Activated CD4-positive, alpha-beta T cell treated with anti-CD3 and anti-CD28 coated beads, Interleukin-2, amount 50 U/mL, for 1 hour (primary cell): ENCODE measurements at regions not wholly inside any gene's neighbourhood (a gene's known extent, or its start where the extent isn't known, plus 50 kb on each side); places are given as distances from the start of the nearest gene placed in this dataset.
A peak's percentile ranks its signal among the peaks of the same experiment; 100 is the strongest.
"Not testable (repeated sequence)": the region's sequence is repeated elsewhere in the genome, so short reads cannot be mapped to it uniquely, and the experiment has no call there.

Experiments
- DNase-seq: peaks from one replicate; pipeline ENCODE4 v3.0.0-alpha.2; 2020

DNA sequence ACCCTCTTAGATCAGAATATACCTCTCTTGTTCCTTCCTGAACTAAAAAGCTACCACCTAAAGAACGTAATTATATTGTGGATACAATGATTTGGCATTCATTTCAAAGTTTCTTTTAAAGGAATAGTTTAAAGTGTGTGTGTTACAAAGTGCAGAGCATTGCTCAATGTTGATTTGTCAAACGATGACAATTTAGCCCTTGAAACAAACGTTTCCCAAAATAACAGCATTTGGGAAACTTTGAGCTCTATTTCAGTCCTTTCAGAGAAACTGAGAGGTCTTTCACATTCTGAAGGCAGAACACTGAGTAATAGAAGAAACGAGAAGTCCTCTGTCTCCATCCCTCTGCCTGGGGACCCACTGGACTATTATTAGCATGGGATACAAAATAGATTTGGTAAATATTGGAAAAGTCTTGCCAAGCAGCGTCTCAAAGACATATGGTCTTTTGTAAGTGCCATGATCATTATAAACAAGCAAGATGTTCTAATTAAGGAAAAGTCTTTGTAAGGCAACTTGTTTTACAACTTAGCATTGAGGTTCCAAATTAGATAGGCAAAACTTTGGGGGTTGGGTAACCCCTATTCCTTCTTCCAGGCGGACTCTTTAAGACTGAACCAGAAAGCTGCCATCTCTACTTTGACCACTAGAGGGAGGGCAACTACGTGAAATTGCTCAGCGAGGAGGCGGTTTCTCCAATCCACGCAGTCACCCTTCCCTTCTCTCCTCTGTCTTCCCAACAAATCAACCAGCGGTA lies 208.8 kb downstream of the RNF144B start:
- peak; percentile 11 for DNase-seq

DNA sequence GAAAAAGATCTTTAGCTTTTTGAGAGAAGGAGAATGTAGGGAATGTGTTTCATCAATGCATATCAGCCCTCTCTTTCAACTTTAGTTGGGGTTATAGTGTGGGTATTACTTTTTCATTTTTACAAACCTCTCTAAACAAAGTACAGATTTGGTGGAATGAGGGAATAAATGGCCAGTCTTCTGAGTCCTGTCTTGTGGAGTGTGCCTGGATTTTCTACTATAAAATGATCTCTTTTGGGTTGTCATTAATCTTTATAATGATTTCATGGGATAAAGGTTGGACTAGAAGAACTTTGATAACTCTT lies 209.3 kb downstream of the RNF144B start:
- DNase-seq, result no peak

DNA sequence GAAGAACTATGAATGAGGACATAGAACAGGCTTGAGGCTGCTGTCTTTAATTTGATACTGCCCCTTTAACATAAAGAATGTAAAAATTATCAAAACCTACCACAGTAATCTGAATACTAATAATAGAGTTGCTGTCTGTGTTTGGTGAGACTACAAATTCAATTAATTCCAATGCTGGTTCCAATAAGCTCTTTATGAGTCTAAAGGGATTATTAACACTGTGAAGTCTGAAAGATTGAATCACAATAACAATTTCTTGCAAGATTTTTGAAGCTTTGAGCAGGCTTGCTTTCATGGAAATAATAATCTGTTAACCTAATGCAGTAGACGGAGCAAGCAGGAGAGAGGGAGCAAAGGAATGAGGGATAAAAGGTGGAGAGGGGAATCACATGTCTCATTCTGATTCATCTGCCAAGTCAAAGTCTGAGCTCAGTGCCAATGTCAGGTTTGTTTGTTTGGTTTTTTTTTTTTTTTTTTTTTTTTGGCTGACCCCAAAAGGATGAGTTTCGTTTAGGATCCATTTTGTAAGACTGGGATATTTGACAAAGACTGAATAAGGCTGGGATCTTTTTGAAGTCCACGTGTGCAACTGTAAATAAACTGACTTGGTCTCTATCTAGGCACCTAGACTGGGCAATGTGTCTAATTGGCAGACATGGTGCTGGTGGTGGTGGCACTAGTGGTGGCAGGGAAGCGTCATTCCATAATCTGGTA lies 211.6 kb downstream of the RNF144B start:
- DNase-seq, result no peak

DNA sequence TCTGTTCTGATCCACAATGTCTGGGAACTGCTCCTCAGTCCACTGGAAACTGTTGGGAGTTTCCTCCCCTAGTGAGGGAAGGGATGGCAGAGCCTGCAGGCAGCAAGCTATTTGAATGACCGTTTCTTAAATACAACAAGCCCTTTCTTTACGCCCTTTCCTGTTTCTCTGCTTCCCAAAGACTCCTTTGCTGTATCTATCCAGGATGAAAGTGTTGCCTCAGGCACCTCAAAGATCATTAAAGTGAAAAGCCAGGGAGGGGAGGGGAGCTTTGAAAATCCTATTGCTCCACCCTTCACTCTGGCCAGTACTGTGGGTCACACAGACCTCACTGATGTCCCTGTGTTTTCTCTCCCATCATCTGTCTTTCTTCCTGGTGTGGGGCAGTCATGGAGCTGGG lies 213.1 kb downstream of the RNF144B start:
- no peak for DNase-seq

DNA sequence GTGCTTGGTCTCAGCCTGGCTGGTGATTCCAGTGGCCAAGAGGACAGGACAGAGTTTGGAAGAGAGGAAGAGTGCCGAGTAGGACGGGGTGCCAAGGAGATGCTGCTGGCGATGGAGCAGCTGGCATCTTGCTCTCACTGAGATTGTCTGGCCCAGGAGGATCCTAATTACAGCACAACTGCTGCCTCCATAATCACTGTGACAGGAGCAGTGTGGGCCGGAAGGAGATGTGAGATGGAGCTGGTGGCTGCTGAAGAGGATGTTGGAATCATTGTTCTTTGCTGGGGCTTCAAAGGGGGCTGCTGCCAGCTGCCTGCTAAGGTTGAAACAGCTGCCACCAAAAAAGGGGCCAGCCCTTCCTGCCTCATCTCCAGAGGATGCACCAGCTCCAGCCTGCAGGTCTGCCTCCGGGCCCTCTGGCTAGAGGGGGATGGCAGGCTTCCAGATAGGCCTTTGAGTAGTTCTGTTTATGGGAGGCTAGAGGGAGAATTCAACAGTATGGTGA lies 214.4 kb downstream of the RNF144B start:
- DNase-seq, result no peak

DNA sequence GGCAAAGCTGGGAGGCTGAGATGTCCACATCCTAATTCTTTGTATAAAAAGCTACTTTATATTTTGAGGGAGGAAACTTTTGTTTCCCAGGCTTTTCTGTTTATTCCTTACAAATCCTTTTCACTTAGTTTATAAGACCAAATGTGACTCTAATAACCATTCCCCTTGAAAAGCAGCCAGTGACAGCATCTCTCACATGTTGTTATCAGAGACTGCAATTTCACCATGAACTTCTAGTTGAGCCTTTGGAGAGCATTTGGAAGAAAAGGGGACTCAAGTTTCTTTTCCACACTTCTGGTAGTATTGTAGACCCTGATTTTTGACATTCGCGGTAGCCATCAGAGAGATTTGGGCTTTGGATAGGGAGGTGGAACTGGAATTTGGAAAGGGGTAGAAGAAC lies 215.8 kb downstream of the RNF144B start:
- DNase-seq, result no peak

DNA sequence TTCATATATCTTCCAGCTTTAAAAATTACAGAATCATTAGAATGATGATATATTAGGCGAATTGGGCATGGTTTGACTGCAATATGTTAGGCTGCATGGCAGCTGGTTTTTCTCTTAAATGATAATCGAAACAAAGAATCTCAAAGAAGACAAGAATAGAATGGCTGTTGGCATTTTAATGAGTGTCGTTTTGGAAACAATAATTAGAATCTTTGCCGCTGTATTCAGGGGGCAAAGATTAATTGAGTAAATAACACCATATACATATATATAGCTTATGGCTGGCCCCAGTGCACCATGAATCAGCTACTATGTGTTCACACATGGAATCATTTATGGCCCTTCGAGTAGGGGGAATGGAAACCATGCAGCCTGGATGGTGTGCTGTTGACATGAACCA lies 216.2 kb downstream of the RNF144B start:
- no peak for DNase-seq

DNA sequence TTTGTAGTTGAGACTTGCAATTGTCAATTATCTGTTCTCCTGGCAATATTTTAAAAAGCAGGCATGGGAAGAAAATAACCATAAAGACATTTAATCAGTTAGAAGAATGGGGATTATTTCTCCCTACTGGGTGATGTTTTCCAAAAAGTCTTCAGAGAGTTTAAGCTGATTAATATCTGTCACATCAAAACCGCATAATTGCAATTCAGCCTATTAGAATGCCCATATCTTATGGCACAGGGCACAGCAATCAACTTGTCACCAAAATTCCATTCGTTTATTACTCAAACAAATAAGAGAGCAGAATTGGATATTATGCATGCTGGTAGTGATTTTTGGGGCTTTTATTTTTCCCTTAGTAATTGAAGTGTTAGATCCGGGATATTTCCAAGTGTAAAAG lies 218.7 kb downstream of the RNF144B start:
- DNase-seq, result no peak

DNA sequence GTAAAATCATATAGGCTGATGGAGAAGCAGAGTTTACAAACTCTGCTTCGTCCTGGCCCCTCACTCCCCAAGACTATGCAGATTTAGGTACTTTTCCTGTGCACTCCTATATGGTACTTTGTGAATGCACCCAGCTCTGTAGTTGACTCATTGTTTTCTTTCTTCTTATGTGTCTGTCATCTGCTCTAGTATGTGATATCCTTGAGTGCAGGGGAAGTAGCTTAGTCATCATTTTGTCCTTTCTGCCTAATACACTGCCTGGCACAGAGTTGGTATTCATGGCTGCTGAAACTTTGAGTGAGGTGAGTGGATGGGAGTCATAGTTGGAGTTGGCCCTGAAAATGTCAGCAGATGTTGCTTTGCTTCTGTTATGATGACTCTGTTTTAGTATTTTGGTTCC lies 222.6 kb downstream of the RNF144B start:
- DNase-seq, result no peak

DNA sequence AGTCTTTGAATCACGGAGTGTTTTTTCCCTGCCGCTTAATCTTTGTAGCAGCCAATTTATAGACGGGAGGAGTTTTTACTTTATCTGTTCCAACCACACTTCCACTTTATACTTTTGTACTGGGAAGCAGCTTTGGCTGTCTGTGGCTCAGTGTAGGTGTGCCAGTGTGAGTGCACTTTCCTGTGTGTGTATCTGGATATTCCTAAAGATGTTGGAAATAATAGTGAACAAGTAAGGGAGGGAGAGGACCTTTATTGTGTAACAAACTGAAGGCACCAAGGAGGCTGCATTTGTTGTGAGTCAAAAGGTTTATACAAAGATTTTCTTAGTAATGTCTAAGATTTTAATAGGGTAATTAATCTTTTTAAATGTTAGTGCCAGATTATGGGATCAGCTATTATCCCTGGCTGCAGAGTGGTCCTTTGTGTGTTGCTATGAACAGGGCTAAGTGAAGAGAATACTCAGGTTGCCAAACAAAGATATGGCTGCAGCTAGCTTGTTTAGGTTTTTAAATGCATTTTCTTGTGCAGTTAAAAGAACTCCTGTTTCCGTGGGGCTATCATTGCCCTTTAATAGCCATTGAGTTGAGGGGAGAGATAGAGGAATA lies 226.3 kb downstream of the RNF144B start:
- DNase-seq, result no peak

DNA sequence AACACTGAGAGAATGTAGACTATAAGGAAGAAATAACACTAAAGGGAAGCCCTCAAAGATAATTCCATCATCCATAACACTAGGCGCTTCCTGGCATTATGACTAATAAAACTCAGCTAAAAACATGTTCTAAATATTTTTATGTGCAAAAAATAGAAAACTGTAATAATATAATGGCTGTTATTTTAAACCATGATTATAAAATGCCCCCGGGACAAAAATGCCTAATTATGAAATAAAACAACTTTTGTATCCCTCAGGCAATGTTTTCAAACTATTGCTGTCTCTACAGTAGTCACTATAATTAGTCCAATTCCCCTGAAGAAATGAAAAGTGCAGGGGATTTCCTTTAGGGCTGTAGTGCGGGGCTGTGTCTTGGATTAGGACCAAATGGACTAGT lies 242.4 kb downstream of the RNF144B start:
- DNase-seq, result no peak

DNA sequence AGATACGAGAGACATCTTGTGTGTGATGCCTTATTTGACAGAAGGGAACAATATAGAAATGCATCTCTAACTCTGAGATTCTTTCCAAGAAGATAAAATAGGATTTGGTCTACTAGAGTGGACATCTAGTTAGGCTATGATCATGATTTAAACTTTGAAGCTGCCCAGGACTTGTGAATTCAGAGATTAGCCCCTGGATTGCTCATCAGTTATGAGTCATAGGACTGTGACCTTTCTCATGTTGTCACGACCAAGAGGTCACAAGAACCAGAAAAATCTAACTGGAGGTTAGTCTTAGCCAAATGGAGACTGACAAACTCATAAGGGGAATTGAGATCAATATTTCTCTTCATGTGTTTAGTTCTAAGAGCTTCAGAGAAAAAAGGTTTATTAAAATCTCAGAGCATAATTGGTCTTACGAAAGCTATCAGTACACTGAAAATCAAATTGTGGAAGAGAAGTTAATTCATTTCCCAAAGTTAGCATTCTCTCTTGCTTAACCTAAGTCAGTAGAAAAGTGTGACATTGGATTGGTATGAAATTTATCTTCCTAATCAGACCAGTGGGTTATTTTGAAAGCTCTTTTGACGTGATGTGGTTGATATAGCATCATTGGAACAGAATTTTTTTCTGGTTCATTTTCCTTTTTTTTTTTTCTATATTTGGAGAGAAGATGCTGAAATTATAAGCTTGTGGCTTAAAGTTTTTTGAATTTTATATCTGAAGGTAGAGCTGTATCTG lies 245.7 kb downstream of the RNF144B start:
- no peak for DNase-seq

DNA sequence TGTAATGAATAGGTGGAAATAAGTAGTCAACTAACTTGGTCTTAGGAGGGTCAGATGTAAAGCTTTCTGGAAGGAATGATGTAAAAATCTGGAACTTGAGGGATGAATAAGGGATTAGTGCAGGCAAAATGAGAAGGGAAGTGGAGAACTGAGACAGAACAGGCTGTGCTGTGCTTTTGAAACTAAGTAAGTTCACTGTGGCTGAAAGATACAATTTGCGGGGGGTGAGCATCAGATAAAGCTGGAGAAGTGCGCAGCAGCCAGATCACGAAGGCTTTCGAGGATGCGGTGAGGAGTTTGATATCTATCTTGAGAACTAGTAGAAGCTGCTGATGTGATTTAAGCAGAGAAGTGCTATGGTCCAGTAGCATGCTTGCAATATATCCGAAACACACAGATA lies 247.8 kb downstream of the RNF144B start:
- no peak for DNase-seq

DNA sequence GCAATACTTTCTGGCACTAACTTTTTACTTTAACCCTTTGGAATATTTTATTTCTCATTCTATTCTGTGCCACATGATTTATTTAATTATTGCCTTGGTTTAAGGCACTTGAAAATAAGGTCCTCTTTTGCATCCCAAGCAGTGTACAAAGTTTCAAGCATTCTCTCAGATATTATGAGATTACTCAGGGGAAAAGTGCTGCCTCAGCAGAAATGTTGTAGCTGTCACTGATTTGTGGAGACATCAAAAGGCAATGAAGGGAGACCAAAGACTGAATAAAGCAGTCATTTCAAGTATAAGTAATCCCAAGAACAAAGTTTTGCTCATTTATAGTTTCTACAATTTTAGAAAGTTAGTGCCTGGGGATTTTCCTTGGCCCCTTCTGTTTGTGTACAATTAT lies 253.0 kb downstream of the RNF144B start:
- no peak for DNase-seq

DNA sequence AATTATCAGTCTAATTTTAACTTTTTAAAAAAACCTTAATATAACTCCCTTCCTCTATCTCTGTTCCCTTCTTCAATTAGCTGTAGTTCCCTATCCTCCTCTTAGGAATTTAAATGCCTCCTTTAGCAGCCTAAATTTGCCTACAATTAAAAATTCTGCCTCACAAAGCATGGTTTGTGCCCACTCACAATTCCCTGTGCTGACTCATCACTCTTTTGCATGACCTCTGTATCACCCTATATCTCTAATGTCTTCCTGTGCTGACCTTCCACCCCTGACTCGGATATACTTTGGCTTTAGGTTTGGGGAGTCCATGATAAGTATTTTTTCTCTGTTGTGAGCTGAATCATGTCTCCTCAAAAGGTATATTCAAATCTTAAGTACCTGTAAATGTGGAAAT lies 253.6 kb downstream of the RNF144B start:
- no peak for DNase-seq

DNA sequence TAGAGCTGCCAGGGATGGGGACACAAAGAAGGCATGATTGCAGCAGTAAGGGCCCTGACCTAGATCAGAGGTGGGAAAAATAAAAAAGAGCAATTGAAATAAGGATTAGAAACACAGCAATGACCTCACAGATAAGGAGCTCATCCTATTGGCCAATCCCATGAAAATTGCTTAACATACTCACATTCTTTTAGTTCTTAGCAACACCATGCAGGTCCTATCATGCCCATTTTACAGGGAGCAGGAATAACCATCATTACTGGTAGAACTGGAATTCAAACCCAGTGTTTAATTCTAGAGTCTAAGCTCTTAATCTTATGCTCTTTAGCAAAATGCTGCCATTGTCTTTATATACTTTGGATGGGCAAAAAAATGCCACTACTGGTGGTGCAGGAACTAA lies 267.7 kb downstream of the RNF144B start:
- no peak for DNase-seq

DNA sequence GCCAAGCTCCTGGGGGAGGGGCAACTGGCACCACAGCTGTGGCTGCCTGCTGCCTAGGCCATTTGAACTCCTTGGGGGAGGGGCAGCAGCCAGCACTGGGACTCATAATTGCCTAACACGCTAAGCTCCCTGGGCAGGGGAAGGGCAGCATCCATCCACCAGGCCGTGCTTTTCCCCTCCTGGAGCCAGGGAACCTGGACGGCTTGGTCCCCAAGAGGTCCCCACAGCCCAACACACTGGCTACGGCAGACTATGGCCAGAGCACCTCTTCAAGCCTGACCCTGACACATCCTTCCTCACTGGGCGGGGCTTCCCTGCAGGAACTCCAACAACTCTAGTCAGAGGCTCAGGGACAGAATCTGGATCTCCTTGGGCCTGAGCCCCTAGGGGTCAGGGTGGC lies 269.4 kb downstream of the RNF144B start:
- no peak for DNase-seq

DNA sequence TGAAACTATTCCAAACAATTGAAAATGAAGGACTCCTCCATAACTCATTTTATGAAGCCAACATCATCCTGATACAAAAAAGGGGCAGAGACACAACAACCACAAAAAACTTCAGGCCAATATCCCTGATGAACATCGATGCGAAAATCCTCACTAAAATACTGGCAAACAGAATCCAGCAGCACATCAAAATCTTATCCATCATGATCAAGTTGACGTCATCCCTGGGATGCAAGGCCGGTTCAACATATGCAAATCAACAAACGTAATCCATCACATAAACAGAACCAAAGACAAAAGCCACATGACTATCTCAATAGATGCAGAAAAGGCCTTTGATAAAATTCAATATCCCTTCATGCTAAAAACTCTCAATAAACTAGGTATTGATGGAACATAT lies 272.8 kb downstream of the RNF144B start:
- DNase-seq, result not testable (repeated sequence)

DNA sequence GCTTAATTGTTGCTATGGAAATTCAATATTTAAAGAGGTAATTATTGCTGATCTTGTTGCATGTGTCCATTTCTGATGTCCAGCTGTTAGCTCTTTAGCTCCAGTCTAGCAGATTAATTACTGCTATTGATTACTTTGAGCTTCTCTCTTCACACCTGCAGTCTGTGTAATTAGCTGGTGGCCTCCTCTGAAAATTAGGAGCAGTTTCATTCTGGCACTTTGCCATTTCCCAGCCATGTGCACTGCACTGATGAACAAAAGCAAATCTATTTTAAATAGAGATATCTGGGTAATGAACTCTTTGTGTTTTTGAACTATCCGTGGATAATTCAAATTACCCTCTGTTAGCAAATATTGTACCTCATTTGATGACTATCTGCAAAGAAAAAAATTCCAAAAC lies 275.9 kb downstream of the RNF144B start:
- DNase-seq, result no peak

DNA sequence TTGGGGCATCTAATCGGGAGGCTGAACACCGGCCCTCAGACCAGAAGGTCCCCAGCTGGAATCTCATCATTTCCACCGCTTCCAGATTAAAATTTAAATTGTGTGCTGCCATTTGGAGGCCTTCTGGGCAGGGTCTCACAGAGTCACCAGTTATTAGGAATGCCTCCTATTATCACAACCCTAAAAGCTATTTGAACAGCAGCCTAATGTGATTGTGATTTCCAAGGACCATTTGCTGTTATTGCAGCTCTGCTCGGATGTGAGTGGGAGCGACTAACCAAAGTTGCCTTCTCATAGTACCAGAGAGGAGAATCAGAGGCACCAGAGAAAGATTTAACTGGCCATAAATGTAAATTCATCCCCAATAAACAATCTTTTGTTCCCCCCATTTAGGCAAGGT lies 277.3 kb downstream of the RNF144B start:
- no peak for DNase-seq

DNA sequence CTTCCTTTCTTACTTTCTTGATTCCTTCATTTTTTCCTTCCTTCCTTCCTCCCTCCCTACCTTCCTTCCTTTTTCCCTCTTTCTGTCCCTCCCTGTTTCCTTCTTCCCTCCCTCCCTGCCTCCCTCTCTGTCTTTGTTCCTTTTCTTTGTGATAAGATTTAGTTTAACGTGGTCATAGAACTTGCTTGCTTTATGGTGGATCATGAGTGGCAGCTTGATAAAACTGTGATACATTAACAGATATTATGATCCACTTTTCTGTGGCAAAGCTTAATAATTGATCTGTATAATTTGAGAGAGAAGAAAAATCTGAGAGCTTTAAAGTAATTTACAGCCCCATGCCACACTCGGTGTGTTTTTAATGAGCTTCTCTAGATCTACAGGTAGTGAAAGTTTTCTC lies 280.5 kb downstream of the RNF144B start:
- DNase-seq, result no peak

DNA sequence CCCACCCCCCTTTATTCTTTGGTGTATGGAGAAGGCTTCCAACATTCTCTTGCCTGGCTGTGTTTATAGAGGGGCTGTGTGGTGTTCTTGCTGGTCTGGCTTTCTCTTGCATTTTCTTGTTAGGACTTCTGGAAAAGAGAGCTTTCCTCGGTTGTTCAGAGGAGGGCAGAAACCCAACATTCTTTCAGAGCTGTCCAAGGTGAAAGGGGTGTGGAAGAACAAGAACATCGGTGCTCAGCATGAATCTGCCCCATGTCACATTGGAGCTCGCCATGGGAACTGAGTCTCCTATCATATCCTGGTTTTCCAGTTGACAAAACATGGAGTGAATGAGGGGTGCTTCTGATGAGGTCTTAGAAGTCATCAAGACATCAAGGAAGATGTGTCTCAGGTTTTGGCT lies 281.8 kb downstream of the RNF144B start:
- no peak for DNase-seq

DNA sequence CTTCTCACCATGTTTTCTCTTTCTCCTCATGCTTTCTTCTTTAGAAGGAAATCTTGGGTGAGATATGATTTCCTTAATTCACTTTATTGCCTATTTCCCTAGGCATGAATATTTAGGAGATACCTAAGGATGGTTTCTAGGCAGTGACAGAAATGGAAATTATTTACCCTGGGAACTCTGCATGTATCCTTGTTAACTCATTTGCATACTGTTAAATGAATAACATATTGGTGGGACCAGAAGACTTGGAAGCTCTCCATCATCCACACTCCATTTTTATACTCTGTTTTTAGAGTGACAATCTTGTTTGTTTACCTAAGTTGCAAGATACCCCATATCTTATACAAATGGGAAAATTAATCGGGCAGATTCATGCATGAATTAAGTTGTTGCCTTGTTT lies 285.7 kb downstream of the RNF144B start:
- DNase-seq, result no peak

DNA sequence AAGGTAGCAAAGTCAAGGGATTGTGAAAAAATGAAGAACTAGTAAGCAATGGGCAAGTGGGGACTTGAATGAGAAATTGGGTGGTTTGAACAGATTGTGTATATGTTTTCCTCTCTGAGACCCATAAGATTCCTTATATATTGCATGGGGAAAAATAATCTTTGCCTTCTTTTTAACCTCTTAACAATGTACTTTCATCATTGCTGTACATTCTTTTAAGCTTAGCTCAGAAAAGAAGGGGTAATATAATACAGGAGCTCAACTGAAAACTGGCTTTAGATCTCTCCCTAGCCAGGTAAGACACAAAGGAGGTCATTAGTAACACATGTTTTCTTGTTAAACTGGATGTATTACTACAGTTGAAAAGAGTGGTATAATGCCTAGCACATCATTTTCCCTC lies 287.2 kb downstream of the RNF144B start:
- no peak for DNase-seq
